ENCODE measurements at regions not wholly inside any gene's neighbourhood (a gene's known extent, or its start where the extent isn't known, plus 50 kb on each side); places are given as distances from the start of the nearest gene placed in this dataset.

- TF ChIP-seq, protein P1, sequence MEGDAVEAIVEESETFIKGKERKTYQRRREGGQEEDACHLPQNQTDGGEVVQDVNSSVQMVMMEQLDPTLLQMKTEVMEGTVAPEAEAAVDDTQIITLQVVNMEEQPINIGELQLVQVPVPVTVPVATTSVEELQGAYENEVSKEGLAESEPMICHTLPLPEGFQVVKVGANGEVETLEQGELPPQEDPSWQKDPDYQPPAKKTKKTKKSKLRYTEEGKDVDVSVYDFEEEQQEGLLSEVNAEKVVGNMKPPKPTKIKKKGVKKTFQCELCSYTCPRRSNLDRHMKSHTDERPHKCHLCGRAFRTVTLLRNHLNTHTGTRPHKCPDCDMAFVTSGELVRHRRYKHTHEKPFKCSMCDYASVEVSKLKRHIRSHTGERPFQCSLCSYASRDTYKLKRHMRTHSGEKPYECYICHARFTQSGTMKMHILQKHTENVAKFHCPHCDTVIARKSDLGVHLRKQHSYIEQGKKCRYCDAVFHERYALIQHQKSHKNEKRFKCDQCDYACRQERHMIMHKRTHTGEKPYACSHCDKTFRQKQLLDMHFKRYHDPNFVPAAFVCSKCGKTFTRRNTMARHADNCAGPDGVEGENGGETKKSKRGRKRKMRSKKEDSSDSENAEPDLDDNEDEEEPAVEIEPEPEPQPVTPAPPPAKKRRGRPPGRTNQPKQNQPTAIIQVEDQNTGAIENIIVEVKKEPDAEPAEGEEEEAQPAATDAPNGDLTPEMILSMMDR (IDR thresholded peaks at IDR 0.05; ENCODE audit: insufficient read depth, low read length, poor library complexity, severe bottlenecking), result no peak
- TF ChIP-seq EZH2phosphoT487 (conservative IDR thresholded peaks at IDR 0.05; ENCODE audit: low read length), result no peak
Measured at GRCh38 chr1:208393826-208394225, 149.6 kb upstream of the PLXNA2 start.

Measured in SU-DHL-6 (cell line).